Kidney tubule cell (primary cell): ENCODE measurements at regions not wholly inside any gene's neighbourhood (a gene's known extent, or its start where the extent isn't known, plus 50 kb on each side); places are given as distances from the start of the nearest gene placed in this dataset.
A peak's percentile ranks its signal among the peaks of the same experiment; 100 is the strongest.

ENCODE experiments used
- DNase-seq: peaks from one replicate; pipeline ENCODE4 v3.0.0-alpha.2; 2018; ENCODE audit warnings: low spot score

DNA sequence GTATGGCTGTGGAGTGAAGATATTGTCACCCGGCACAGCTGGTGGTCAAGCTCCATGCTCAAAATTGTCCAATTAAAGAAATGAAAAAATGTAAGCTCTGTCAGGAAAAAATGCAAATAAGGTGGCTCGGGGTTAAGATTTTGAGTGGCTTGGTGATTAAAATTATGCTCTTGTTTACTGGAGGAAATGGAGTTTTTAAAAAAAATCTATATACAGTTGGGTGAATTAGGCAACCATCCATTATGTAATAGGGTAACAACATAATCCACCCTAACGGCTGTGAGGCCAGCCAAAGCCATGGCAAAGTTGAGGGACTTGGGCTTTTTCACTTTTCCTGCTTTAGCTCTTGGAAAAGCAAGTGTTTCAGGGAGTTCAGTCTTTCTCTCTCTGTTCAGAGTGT is 260.8 kb upstream of the HABP2 start:
- no peak for DNase-seq

DNA sequence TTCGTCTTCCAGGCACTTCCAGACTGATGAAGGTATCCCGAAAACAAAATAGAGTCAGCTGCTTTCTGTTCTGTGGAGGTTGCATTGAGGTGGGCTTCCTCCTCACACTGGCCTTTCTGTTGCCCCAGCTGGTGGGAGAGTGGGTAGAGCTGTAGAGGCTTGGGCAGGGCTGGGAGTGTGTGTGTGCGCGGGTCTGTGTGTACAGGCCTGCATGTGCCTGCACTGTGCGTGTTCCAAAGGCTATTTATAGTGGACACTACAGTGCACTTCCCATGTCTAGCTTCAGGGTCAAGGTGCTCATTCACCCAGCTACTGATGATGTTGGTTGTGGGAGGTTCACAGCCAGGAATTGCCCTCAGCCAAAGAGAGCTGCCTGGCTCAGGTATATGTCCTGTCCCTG is 260.1 kb upstream of the HABP2 start:
- no peak for DNase-seq

DNA sequence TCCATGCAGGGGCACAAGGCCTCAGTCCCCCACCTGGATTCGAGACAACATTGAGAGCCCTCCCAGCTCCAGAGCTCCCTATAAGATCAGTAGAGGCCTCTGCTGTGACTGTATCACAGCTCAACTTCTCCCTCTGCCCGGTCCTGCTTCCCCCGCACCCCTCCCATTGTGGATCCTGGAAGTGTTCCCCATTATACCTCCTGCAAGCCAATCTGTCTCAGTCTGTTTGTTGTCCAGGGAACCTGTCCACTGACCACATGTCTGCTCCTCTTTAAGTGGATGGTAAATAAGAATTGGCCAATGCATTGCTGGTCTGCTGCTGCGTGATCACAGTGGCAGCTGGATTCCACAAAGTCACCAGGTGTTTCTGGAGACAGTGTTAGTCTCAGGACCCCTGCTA is 259.7 kb upstream of the HABP2 start:
- no peak for DNase-seq

DNA sequence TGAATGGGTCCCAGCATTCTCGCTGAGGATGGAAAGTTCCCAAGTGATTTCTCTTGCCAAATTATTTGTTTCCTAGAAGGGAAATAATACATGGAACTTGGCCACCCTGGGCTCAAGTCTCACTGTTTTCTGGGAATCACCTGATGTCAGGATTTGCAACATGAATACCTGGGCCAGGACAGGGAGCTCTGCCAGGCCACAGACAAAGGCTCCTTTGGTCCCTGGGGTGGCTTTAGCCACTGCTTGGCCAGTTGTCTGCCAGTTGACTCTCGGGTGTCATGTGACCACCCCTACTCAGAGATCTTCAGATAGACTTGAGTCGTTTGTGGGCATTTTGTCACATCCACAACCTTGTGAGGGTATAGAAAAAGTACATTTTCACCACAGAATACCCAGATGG is 258.0 kb upstream of the HABP2 start:
- no peak for DNase-seq

DNA sequence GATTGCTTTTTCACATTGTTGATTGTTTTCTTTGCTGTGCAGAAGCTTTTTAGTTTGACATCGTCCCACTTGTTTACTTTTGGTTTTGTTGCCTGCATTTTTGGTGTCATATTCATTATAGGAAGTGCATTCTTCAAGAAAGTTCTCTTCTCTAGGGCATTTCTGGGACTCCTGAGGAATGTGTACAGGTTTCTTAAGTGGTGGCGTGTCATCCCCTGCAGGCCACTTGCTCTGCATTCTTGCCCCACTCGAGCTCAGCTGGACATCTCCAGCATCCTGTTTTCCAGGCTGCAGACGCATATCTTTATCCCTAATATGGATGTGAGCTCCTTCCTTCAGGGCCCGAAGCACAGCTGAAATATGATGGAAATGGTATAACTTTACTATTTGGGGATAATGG is 255.6 kb upstream of the HABP2 start:
- DNase-seq: peak; percentile 70

DNA sequence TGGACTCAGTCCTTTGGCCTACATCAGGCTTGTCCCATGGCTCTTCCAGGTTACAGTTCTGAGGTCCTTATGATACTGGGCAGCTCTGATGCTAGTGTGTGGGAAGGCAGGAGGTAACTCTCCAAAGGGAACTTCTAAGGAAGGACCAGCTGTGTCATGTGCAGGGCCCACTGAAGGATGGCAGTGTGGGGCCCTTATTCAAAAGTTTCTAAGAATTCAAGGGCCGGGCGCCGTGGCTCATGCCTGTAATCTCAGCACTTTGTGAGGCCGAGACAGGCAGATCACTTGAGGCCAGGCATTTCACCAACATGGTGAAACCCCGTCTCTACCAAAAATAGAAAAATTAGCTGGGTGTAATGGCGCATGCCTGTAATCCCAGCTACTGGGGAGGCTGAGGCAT is 254.2 kb upstream of the HABP2 start:
- DNase-seq: no peak

DNA sequence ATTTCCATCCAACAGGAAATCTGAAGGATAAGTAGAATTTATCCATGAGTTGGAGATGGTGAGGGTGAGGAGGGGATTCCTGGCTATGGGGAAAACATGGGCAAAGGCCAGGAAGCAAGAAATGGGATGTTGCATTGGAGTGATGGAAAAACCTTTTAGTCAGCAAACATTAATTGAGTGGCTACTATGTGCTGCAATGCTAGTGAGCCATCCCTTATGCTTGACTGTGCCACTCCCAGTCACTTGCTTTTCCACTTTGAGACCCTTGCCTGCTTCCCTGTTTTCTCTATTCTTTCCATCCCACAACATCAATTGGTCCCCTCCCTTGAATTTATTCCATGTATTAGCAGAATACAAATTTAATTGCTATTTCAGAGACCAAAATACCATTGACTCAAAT is 252.7 kb upstream of the HABP2 start:
- no peak for DNase-seq

DNA sequence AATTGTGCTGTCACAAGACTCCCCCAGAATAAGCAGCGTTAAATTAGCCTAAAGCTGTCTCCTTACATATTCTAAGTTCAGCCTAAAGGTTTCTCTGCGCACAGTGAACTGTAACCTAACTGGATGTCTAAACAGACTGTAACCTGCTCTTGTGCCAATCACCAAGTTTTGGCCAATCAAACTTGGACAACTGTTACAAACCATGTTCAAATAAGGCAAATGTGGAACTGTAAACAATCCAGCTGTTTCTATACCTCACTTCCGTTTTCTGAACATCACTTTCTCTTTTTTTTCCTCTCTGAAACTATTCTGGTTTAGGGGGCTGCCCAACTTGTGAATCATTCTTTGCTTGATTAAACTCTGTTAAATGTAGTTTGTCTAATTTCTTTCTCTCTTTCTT is 252.2 kb upstream of the HABP2 start:
- no peak for DNase-seq

DNA sequence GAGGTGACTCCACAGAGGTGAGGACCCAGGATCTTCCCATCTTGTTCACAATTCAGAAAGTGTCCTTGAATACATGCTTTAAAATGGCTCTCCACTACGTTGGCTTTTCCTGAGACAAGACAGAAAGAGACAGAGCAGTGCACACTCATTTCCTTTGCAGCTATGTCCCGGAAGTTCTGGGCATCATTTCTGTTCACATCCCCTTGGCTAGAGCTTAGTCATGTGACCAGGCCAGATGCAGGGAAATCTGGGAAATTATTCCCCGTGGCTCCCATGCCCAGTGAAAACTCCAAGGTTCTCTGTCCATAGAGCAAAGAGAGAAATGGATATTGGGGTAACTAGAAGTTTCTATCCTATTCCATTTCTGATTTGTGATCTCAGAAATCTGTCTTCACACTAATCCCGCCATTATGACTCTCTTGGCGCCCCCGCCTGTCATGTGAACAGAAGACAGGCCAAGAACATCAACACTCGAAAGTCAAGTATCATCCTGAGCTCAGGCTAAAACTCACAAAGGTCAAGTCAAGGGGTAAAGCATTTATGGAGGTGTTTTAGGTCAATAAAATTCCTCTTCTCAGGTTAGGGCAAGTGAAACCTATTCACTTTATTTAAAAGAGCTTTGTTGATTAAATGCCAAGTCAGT is 251.4 kb upstream of the HABP2 start:
- DNase-seq: no peak

DNA sequence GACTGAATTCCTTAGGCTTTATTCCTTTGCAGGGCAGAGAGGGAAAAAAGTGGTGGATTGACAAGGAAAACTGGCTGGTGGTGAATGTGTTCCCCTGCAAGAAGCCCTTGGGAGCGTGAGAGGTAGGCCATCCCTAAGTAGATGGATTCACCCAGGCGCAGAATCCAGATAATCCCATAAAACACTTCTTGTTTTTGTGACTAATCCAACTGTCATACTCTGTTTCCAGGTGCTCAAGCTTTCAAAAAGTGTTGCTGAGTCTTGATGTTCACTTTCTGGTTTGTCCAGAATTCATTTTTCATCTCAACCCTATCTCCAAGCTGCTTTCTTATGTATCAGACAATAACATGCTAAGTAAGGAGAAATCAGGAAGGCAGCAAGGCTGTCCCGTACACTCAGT is 250.8 kb upstream of the HABP2 start:
- no peak for DNase-seq

DNA sequence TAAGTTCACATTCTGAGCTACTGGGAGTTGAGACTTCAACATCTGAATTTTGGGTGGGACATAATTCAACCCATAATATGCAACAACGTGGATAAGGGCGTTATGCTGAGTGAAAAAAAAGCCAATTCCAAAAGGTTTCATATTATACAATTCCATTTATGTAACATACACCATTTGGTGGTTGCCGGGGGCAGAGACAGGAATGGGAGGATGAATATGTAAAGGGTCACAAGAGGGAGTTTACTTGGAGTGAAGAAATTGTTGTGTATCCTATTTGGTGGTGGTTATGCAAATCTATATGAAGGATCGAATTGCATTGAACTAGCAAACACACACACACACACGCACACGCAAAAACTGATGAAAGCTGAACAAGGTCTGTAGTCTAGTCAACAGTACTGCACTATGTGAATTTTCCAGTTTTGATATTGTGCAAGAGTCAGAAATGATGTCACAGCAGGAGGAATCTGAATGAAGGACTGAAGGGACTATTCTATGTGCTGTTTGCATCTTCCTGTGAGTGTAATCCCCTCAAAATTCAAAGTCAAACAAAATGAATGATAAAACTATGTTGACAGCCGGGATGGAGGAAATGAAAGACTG is 249.2 kb upstream of the HABP2 start:
- DNase-seq: no peak

DNA sequence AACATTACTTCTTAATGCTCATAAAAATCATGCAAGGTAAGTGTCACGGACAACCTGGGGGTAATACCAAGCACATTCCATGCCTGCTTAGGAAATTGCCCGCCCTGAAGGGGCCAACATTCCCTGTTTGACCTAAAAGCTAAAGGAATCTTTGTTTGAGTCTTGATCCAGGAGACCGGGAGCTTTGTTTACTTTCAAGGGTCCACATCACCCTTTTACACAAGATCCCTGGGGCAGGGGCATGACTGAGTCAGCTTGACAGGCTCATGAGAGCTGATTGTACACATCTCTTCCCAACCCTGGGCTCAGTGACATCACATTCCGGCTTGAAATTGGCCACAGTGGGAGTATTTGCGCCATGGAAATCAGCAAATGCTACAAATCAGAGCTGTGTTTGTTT is 248.1 kb upstream of the HABP2 start:
- DNase-seq: no peak

DNA sequence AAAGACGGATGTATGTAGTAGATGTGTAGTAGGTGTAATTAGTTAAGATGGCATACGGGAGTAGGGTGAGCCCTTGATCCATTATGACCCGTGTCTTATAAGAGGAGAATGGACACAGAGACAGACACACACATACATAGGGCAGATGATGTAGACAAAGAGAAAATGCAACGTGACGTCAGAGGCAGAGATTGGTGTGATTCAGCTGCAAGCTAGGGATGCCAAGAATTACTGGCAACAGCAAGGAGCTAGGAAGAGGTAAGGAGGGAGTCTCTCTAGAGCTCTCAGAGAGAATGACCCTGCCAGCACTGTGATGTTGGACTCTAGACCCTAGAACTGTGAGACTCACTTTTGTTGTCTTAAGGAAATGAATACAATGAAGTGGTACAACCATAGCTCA is 247.0 kb upstream of the HABP2 start:
- DNase-seq: no peak

DNA sequence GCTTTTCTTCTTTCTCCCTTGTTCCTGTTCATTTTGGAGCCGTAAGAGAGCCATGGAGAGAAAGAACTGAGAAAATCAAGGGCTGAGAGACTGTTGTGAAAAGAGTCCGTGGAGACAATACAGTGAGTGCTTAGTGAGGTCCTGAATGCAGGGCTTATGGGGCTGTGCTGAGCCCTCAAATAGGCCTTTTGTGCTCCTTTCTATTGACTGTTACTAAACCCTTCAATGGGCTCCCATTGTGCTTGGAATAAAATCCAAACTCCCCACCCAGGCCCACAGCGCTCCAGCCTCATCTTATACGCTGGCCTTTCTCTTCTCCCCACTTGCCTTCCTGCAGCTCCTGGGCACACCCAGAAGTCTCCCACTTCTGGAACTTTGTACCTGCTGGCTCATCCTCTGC is 243.1 kb upstream of the HABP2 start:
- DNase-seq: no peak

DNA sequence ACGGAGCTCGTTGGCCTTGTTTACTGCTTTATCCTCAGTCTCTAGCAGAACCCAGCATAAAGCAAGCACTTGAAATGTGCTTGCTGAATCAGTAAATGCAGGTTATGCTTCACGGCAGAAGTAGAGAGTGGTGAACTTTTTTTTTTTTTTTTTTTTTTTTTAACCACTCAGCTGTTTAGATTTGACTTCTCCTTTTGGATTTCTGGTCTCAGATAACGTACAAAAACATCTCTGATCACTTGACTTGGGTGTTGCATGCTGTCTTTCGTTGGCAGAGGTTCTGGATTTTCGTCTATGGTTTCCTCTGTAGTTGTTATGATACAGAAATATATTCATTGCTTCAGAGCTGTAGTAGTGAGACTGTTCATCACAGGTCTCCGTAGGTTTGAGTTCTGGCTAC is 242.5 kb upstream of the HABP2 start:
- DNase-seq: no peak

DNA sequence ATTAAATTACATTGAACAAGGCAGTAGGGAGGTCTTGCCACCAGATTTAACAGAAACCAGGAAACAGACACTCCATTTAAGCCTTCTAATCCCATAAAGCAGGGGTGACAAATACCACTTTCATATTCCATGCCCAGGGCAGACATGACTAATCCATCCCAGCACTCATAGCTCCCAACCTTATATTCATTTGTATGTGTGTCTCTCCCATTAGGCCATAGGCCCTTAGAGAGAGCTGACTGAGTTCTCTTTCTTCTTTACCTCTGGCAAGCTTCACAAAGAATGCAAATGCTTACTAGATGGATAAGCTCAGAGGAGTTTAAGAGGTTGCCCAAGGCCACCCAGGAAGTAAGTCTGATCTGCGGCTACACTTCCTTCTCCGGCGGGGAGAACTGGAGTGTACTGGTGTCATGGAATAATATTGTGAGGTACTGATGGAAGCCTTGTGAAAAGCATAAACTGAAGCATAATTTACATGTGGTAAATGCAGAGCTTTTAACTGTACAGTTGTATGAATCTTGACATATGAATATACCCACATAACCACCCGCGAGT is 239.7 kb upstream of the HABP2 start:
- DNase-seq: peak; percentile 7

DNA sequence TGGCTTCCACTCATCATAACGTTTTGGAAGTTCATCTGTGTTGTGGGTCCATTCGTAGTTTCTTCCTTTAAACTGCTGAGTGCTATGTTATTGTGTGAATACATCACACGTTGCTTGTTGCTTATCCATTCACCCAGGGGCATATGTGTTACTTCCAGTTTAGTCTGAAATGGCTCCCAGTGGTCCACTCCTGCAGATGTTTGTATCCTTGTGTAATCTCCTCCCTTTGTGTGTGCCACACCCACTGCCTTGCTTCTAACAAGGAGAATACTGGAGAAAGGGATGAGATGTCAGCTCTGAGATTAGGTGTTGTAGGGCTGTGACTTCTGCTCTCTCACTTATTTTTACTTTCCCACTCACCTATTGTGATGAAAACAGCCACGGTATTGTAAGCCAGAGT is 239.1 kb upstream of the HABP2 start:
- no peak for DNase-seq

DNA sequence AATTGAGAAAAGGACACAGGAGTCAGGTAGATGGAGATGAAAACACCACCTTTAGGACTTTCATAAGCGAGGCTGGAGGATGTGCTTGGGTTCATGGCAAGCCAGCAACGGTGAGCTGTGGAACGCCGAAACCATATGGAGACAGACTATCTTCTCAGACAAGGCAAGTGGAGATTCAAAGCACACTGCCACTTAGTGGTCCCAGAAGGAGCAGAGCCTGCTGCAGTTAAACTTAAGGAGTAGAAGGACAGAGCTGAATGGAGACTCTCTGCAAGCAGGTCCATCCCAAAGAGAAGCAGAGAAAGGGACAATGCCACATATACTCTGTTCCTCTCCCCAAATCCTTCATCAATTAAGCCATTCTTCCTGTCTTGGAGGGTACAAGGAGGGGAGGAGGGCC is 236.3 kb upstream of the HABP2 start:
- no peak for DNase-seq

DNA sequence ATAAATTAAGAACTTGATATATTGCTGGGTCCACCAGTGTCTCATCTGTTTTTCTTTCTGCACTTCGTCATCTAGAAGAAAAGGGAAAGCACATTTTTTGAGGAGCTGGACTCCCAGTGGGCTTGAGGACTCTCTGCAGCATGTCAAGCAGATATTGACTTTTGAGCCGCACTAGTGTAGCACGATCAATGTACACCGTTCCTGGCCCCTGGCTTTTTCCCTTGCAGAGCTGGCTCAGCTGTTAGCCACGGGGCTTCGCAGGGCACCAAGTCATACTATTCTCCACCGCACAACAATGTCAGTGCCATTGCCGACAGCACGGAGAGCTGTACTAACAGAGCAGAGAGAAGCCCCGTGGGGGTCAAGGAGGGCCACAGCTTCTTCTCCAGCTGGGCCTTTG is 235.4 kb upstream of the HABP2 start:
- no peak for DNase-seq

DNA sequence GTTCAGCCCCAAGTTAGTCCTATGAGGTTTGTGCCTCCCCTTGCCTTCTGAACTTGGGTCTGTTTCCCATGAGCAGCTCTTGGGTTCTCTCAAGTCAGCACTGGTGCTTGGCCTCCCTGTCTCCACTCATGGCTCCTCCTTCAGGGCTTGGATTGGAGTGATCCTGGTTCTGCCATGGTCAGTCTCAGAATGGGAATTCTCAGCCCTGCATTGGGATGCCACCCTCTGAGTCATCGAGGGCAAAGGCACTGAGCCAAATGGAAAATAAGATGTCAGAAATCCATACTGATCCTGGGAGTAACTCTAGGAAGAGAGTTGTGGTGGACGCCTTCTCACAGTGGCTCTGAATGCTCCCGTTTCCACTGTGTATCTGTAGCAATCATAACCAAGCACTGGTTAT is 233.4 kb upstream of the HABP2 start:
- DNase-seq: peak; percentile 28

DNA sequence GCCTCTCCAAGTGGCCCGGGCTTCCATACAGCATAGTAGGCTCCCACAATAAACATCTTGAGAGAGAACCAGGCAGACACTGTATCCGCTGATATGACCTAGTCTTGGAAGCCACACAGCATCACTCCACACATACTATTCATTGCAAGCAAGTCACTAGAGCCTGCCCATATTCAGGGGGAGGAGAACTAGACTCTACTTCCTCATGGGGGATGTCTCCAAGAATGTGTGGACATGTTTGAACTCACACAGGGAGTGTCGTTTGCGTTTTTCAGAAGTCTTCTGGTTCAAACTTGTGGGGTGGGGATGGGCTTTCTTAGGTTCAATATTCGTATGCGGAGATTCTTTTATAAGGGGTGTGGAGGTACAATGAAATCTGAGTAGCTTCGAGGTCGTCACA is 232.6 kb upstream of the HABP2 start:
- DNase-seq: no peak

DNA sequence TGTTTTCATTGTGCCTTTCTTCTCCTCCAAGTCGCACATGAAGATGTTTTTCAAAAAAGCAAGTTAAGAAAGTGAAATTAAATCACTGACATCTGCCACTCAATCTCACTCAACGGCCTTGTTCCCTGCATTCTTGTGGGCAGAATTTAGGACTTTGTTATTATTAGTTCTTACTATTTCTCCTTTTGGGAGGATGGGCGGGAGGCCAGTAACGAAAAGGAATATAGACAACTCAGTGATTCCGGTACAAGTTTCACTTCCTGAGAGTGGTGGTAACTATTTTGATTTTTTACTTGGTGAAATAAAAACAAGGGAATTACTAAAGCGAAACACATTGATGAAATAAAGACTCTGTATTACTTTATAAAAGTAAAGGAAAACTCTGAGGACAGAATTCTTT is 231.9 kb upstream of the HABP2 start:
- no peak for DNase-seq

DNA sequence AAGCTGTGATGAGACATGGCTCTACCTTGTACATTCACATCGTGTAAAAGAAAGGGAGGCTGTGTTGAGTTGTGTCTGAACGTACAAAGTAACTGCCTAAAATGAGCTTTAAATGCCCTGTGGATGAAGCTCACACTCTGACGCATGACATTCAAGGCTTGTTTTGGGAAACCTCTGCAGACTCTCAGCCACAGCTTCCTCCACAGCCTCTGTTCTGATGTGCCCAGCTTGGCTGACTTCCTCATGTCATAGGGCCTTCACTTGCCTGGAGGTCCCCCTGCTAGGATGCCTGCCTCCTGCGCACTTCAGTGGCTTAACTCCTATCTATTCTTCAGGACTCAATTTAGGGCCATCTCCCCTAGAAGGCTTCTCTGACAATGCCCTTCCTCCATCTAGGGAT is 230.0 kb upstream of the HABP2 start:
- DNase-seq: no peak

DNA sequence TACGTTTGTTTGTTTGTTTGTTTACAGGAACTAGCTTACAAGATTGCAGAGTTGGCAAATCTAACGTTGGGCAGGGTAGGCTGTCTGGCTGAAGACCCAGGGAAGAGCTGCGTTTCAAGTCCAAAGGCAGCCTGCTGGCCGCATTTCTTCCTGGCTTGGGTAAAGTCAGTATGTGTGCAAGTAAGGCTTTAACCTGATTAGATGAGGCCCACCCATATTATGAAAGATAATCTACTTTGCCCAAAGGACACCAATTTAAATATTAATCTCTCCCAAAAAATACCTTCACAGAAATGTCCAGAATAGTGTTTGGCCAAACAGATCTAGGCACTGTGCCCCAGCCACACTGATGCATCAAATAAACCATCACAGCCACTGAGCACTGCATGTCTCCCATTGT is 228.9 kb upstream of the HABP2 start:
- DNase-seq: no peak
